Activated T-cell treated with anti-CD3 and anti-CD28 coated beads, Interleukin-2, amount 50 U/mL, for 24 hours (primary cell): ENCODE measurements at regions not wholly inside any gene's neighbourhood (a gene's known extent, or its start where the extent isn't known, plus 50 kb on each side); places are given as distances from the start of the nearest gene placed in this dataset.
"Not testable (repeated sequence)": the region's sequence is repeated elsewhere in the genome, so short reads cannot be mapped to it uniquely, and the experiment has no call there.

Experiments used
- DNase-seq: peaks from one replicate; pipeline ENCODE4 v3.0.0-alpha.2; 2020
- H3K27ac Mint-ChIP-seq: 2 replicates; pipeline ENCODE4 v1.8.0; 2020; ENCODE audit warnings: mild to moderate bottlenecking, mixed read lengths
- H3K27me3 Mint-ChIP-seq: 2 replicates; pipeline ENCODE4 v1.8.0; 2020; ENCODE audit warnings: mixed read lengths
- H3K36me3 Mint-ChIP-seq: 2 replicates; pipeline ENCODE4 v1.8.0; 2020; ENCODE audit warnings: low read depth, mixed read lengths
- H3K4me1 Mint-ChIP-seq: 2 replicates; pipeline ENCODE4 v1.8.0; 2020; ENCODE audit warnings: low read depth, mixed read lengths
- H3K4me3 Mint-ChIP-seq: 2 replicates; pipeline ENCODE4 v1.8.0; 2020; ENCODE audit warnings: mild to moderate bottlenecking, moderate library complexity, mixed read lengths
- H3K9me3 Mint-ChIP-seq: 2 replicates; pipeline ENCODE4 v1.8.0; 2020; ENCODE audit warnings: mixed read lengths

- Mint-ChIP-seq H3K9me3 (no peaks in the 10 kb centered on the region), H3K27ac (no peak overlapping the region), H3K27me3 (no peaks in the 10 kb centered on the region), H3K4me1 (no peaks in the 10 kb centered on the region), H3K4me3 (no peak overlapping the region), H3K36me3 (no peaks in the 10 kb centered on the region)
- DNase-seq, result no peak
These were observed 77.0 kb upstream of the GBE1 start for GRCh38 chr3:81838457-81838856.

- H3K36me3 Mint-ChIP-seq, result no peaks in the 10 kb centered on the region
- H3K27ac Mint-ChIP-seq, result no peak overlapping the region
- DNase-seq, result no peak
- no peaks in the 10 kb centered on the region for H3K27me3 Mint-ChIP-seq
- H3K4me3 Mint-ChIP-seq, result no peak overlapping the region
- no peaks in the 10 kb centered on the region for H3K4me1 Mint-ChIP-seq
- H3K9me3 Mint-ChIP-seq, result no peaks in the 10 kb centered on the region
These were observed 75.7 kb upstream of the GBE1 start for GRCh38 chr3:81837071-81837593.

GRCh38 chr3:81829937-81830336 is 68.5 kb upstream of the GBE1 start:
- no peak for DNase-seq
- H3K36me3 Mint-ChIP-seq, result no peaks in the 10 kb centered on the region
- peaks cover 5% of the 10 kb centered on the region for H3K27me3 Mint-ChIP-seq
- H3K9me3 Mint-ChIP-seq, result no peaks in the 10 kb centered on the region
- no peak overlapping the region for H3K4me3 Mint-ChIP-seq
- no peaks in the 10 kb centered on the region for H3K4me1 Mint-ChIP-seq
- H3K27ac Mint-ChIP-seq, result no peak overlapping the region

GRCh38 chr3:81829272-81829671 is 67.8 kb upstream of the GBE1 start:
- not testable (repeated sequence) for H3K4me3 Mint-ChIP-seq, H3K27me3 Mint-ChIP-seq, H3K27ac Mint-ChIP-seq, DNase-seq, H3K36me3 Mint-ChIP-seq, H3K9me3 Mint-ChIP-seq, H3K4me1 Mint-ChIP-seq

- Mint-ChIP-seq H3K27ac (no peak overlapping the region), H3K27me3 (peaks cover 8% of the 10 kb centered on the region), H3K36me3 (no peaks in the 10 kb centered on the region), H3K4me1 (no peaks in the 10 kb centered on the region), H3K9me3 (no peaks in the 10 kb centered on the region), H3K4me3 (no peak overlapping the region)
- DNase-seq, result no peak
These were observed 62.5 kb upstream of the GBE1 start for GRCh38 chr3:81823882-81824395.

GRCh38 chr3:81823086-81823485 is 61.6 kb upstream of the GBE1 start:
- Mint-ChIP-seq H3K9me3 (no peaks in the 10 kb centered on the region), H3K4me1 (no peaks in the 10 kb centered on the region), H3K27ac (no peak overlapping the region), H3K36me3 (no peaks in the 10 kb centered on the region), H3K27me3 (peaks cover 8% of the 10 kb centered on the region), H3K4me3 (no peak overlapping the region)
- no peak for DNase-seq

GRCh38 chr3:81816473-81817250 is 55.2 kb upstream of the GBE1 start:
- Mint-ChIP-seq H3K27ac (no peak overlapping the region), H3K27me3 (peaks cover 5% of the 10 kb centered on the region), H3K4me1 (peaks cover 3% of the 10 kb centered on the region), H3K4me3 (no peak overlapping the region), H3K36me3 (no peaks in the 10 kb centered on the region), H3K9me3 (no peaks in the 10 kb centered on the region)
- DNase-seq, result no peak

- not testable (repeated sequence) for H3K27ac Mint-ChIP-seq, H3K36me3 Mint-ChIP-seq
These were observed 50.7 kb upstream of the GBE1 start for GRCh38 chr3:81812098-81812497.

More at GRCh38 chr3:81812098-81812497, 50.7 kb upstream of the GBE1 start:
- not testable (repeated sequence) for DNase-seq, H3K9me3 Mint-ChIP-seq, H3K4me1 Mint-ChIP-seq, H3K4me3 Mint-ChIP-seq, H3K27me3 Mint-ChIP-seq
